HCT116 (cell line): ENCODE measurements at regions not wholly inside any gene's neighbourhood (a gene's known extent, or its start where the extent isn't known, plus 50 kb on each side); places are given as distances from the start of the nearest gene placed in this dataset.

Experiments used
- ATAC-seq: fragments of 200-7000 bp; cut with Tn5 transposase; 2 replicates; pipeline ENCODE4 v1.9.1; 2020; ENCODE audit warnings: mild to moderate bottlenecking, moderate library complexity
- BruUV-seq: library from RNA; stranded (reverse); fragments of 400-500 nt; replicated peaks from 2 replicates; lab custom pipeline; 2021; lab: Mats Ljungman, UMichigan
- CTCF ChIA-PET: fragments of 300-600 bp; sonication (Branson Sonifier 250); formaldehyde crosslinking; loops from one replicate; lab custom pipeline; 2021; ENCODE audit warnings: antibody characterized with exemption; lab: Charles Lee
- POLR2A ChIA-PET: fragments of 300-600, 350-600 bp; sonication (Branson Sonifier 250); formaldehyde crosslinking; loops from one replicate; lab custom pipeline; 2021; ENCODE audit warnings: antibody characterized with exemption; lab: Charles Lee
- RAD21 ChIA-PET, 2 experiments: fragments of 300-600 bp; sonication (Branson Sonifier 250); formaldehyde crosslinking; loops; one replicate each; lab custom pipeline; 2023; ENCODE audit warnings: low total read pairs in 2 of 2; ENCODE audit not compliant: uncharacterized antibody in 2 of 2, unreplicated experiment in 2 of 2, low non-redundant PET in 1 of 2; lab: Charles Lee
- DNase-seq: peaks from one replicate; pipeline ENCODE4 v3.0.0-alpha.2; 2010; ENCODE audit warnings: low read depth, low spot score
- H2AFZ ChIP-seq: fragments of 200-600 bp; shearing (Covaris generic), sonication (generic); 2 replicates; pipeline ENCODE4 v1.6.1; 2017; ENCODE audit warnings: low read depth, mixed run types, mixed read lengths, antibody characterized with exemption, low read length; ENCODE audit not compliant: poor library complexity, severe bottlenecking
- H3K27ac ChIP-seq: 2 replicates; pipeline ENCODE4 v1.5.1; 2012; ENCODE audit warnings: low read depth, low read length
- H3K27me3 ChIP-seq: fragments of 200-600 bp; sonication (generic); 2 replicates; pipeline ENCODE4 v1.6.1; 2016; ENCODE audit warnings: mixed run types, low read length, mixed read lengths; ENCODE audit not compliant: insufficient read depth
- H3K36me3 ChIP-seq, 2 experiments: fragments of 200-500 bp in 1 of 2; fragments of 200-600 bp in 1 of 2; sonication (Bioruptor generic) in 1 of 2; sonication (generic) in 1 of 2; 2 replicates each; pipeline versions ENCODE4 v1.5.1 to v1.6.1; 2014 to 2016; ENCODE audit warnings: low read length in 2 of 2, inconsistent platforms in 1 of 2, mixed read lengths in 1 of 2, mixed run types in 1 of 2; ENCODE audit not compliant: insufficient read depth in 2 of 2, control insufficient read depth in 1 of 2
- H3K4me1 ChIP-seq, 2 experiments: fragments of 200-600 bp in 1 of 2; sonication (generic) in 1 of 2; 2 replicates each; pipeline versions ENCODE4 v1.5.1 to v1.6.1; 2012 to 2017; ENCODE audit warnings: low read length in 2 of 2, inconsistent platforms in 1 of 2, mild to moderate bottlenecking in 1 of 2, mixed read lengths in 1 of 2, mixed run types in 1 of 2, moderate library complexity in 1 of 2; ENCODE audit not compliant: insufficient read depth in 2 of 2, control insufficient read depth in 1 of 2
- H3K4me2 ChIP-seq: fragments of 200-600 bp; sonication (generic); 2 replicates; pipeline ENCODE4 v1.6.1; 2017; ENCODE audit warnings: mixed run types, low read length, mixed read lengths
- H3K4me3 ChIP-seq, 2 experiments: fragments of 200-600 bp in 1 of 2; sonication (generic) in 1 of 2; replicated peaks in 1 of 2; 2 replicates each; pipeline ENCODE4 v1.5.1; 2011 to 2016; ENCODE audit warnings: low read length in 2 of 2, control low read depth in 1 of 2, low read depth in 1 of 2, mild to moderate bottlenecking in 1 of 2, mixed read lengths in 1 of 2, mixed run types in 1 of 2
- H3K79me2 ChIP-seq: fragments of 200-600 bp; sonication (generic); 2 replicates; pipeline ENCODE4 v1.6.1; 2017; ENCODE audit warnings: mild to moderate bottlenecking, mixed run types, low read length, moderate library complexity, mixed read lengths; ENCODE audit not compliant: insufficient read depth
- H3K9ac ChIP-seq: fragments of 200-600 bp; sonication (generic); 2 replicates; pipeline ENCODE4 v1.6.1; 2016; ENCODE audit warnings: low read length, mixed read lengths
- H3K9me2 ChIP-seq: fragments of 200-600 bp; sonication (generic), shearing (Covaris generic); 2 replicates; pipeline ENCODE4 v1.6.1; 2017; ENCODE audit warnings: mixed run types, mild to moderate bottlenecking, moderate library complexity; ENCODE audit not compliant: insufficient read depth
- H3K9me3 ChIP-seq, 2 experiments: fragments of 200-500 bp in 1 of 2; fragments of 200-600 bp in 1 of 2; sonication (Bioruptor generic) in 1 of 2; sonication (generic) in 1 of 2; 2 replicates each; pipeline ENCODE4 v1.6.1; 2014 to 2017; ENCODE audit warnings: low read length in 2 of 2, mixed read lengths in 2 of 2, inconsistent platforms in 1 of 2, low read depth in 1 of 2, mild to moderate bottlenecking in 1 of 2, mixed run types in 1 of 2, moderate library complexity in 1 of 2; ENCODE audit not compliant: control insufficient read depth in 1 of 2, insufficient read depth in 1 of 2
- H4K20me1 ChIP-seq: fragments of 200-600 bp; sonication (generic), shearing (Covaris generic); 2 replicates; pipeline ENCODE4 v1.6.1; 2017; ENCODE audit warnings: mixed run types, mild to moderate bottlenecking, moderate library complexity; ENCODE audit not compliant: insufficient read depth
- ATF3 ChIP-seq: IDR thresholded peaks from 2 replicates; pipeline ENCODE4 v1.6.1; 2012
- CBX3 ChIP-seq: IDR thresholded peaks from 2 replicates; pipeline ENCODE4 v1.6.1; 2012; ENCODE audit warnings: low read depth
- CTCF ChIP-seq, 3 experiments: fragments of 200-600 bp in 1 of 3; sonication (generic) in 1 of 3; IDR thresholded peaks in 2 of 3; conservative IDR thresholded peaks in 1 of 3; 2 replicates each; pipeline ENCODE4 v1.5.1; 2012 to 2017; ENCODE audit warnings: low read depth in 2 of 3, low read length in 2 of 3, antibody characterized with exemption in 1 of 3, borderline replicate concordance in 1 of 3, control low read depth in 1 of 3, mild to moderate bottlenecking in 1 of 3, mixed read lengths in 1 of 3, mixed run types in 1 of 3, moderate library complexity in 1 of 3; ENCODE audit not compliant: insufficient read depth in 1 of 3
- EGR1 ChIP-seq: IDR thresholded peaks from 2 replicates; pipeline ENCODE4 v1.6.1; 2012; ENCODE audit warnings: low read depth
- ELF1 ChIP-seq: IDR thresholded peaks from 2 replicates; pipeline ENCODE4 v1.6.1; 2012; ENCODE audit warnings: low read depth, borderline replicate concordance
- EZH2 ChIP-seq: fragments of 200-600 bp; sonication (generic); IDR thresholded peaks from 2 replicates; pipeline ENCODE4 v1.6.1; 2017; ENCODE audit warnings: antibody characterized with exemption, mixed run types
- JUND ChIP-seq: IDR thresholded peaks from 2 replicates; pipeline ENCODE4 v1.6.1; 2012
- MAX ChIP-seq: IDR thresholded peaks from 2 replicates; pipeline ENCODE4 v1.6.1; 2012
- POLR2A ChIP-seq: IDR thresholded peaks from 2 replicates; pipeline ENCODE4 v1.7.0; 2011; ENCODE audit warnings: borderline replicate concordance; ENCODE audit not compliant: insufficient read depth, insufficient read length; ENCODE audit errors: extremely low read depth
- POLR2AphosphoS5 ChIP-seq: IDR thresholded peaks from 2 replicates; pipeline ENCODE4 v1.6.1; 2011; ENCODE audit warnings: mild to moderate bottlenecking, low read depth, low read length, moderate library complexity
- SP1 ChIP-seq: IDR thresholded peaks from 2 replicates; pipeline ENCODE4 v1.6.1; 2012; ENCODE audit warnings: low read depth
- SRF ChIP-seq: IDR thresholded peaks from 2 replicates; pipeline ENCODE4 v1.6.1; 2012; ENCODE audit warnings: low read depth
- TCF7L2 ChIP-seq: IDR thresholded peaks from 2 replicates; pipeline ENCODE4 v1.7.0; 2011; ENCODE audit warnings: borderline replicate concordance, inconsistent platforms; ENCODE audit not compliant: insufficient read depth, insufficient read length; ENCODE audit errors: extremely low read depth
- YY1 ChIP-seq: IDR thresholded peaks from 2 replicates; pipeline ENCODE4 v1.6.1; 2011; ENCODE audit warnings: low read length, low read depth, moderate library complexity, mild to moderate bottlenecking; ENCODE audit not compliant: insufficient replicate concordance; ENCODE audit errors: extremely low read depth
- ZBTB33 ChIP-seq: IDR thresholded peaks from 2 replicates; pipeline ENCODE4 v1.6.1; 2011; ENCODE audit warnings: mild to moderate bottlenecking, low read length, moderate library complexity; ENCODE audit not compliant: insufficient replicate concordance; ENCODE audit errors: extremely low read depth
- ZFX ChIP-seq: fragments of 450-650 bp; IDR thresholded peaks from 2 replicates; pipeline ENCODE4 v1.6.1; 2017
- intact Hi-C: fragments of 100-400 bp; cut with micrococcal nuclease; formaldehyde crosslinking; loops from 2 replicates; pipeline ENCODE4 v1.10.0; 2022

- H3K27ac ChIP-seq, result no peak overlapping the region
- intact Hi-C loops, result no loop called here
- POLR2A ChIA-PET, result no interaction called here
These were observed 157.1 kb downstream of the COL6A3 start for GRCh38 chr2:237256887-237257286.

More at GRCh38 chr2:237256887-237257286, 157.1 kb downstream of the COL6A3 start:
- H3K9me2 ChIP-seq, result no peaks in the 10 kb centered on the region
- H3K9ac ChIP-seq, result no peak overlapping the region
- H3K9me3 ChIP-seq, result no peaks in the 10 kb centered on the region
- H3K36me3 ChIP-seq, result no peaks in the 10 kb centered on the region
- RAD21 ChIA-PET, result no interaction called here
- no peak for ATAC-seq
- BruUV-seq, result no TSS peak
- CTCF ChIA-PET, result no interaction called here
- H4K20me1 ChIP-seq, result no peaks in the 10 kb centered on the region
- TF ChIP-seq YY1 (no peak), EZH2 (no peak), JUND (no peak), ATF3 (no peak), SRF (no peak), EGR1 (no peak), SP1 (no peak), ZBTB33 (no peak), MAX (no peak), ELF1 (no peak), POLR2AphosphoS5 (no peak), CTCF (IDR thresholded peaks at IDR 0.05 in 2 of 3, conservative IDR thresholded peaks at IDR 0.05 in 1 of 3; ENCODE audit: borderline replicate concordance in 1 of 3, insufficient read depth in 1 of 3, low read depth in 2 of 3, low read length in 2 of 3) (no peak), TCF7L2 (no peak), CBX3 (no peak), ZFX (no peak), POLR2A (no peak)
- TF ChIP-seq, all 23 proteins: peak for 0
- Histone ChIP-seq H2AFZ (no peak overlapping the region), H3K79me2 (no peaks in the 10 kb centered on the region), H3K27me3 (no peaks in the 10 kb centered on the region), H3K4me1 (no peaks in the 10 kb centered on the region), H3K4me3 (no peak overlapping the region), H3K4me2 (no peak overlapping the region)
- no peak for DNase-seq
